Vagina (tissue), 2 donors: ENCODE measurements at regions not wholly inside any gene's neighbourhood (a gene's known extent, or its start where the extent isn't known, plus 50 kb on each side); places are given as distances from the start of the nearest gene placed in this dataset.

Source experiments
- CTCF ChIP-seq, 3 experiments: fragments of 450-650 bp in 2 of 3; fragments of 200-600 bp in 1 of 3; sonication (generic) in 1 of 3; IDR thresholded peaks; one replicate each; pipeline ENCODE4 v1.5.1; 2017 to 2019; ENCODE audit warnings: antibody characterized with exemption in 3 of 3, mild to moderate bottlenecking in 2 of 3, moderate library complexity in 2 of 3
- POLR2AphosphoS5 ChIP-seq, 2 donors: sonication (generic); formaldehyde crosslinking; IDR thresholded peaks; one replicate each; pipeline ENCODE4 v1.9.0; 2017; ENCODE audit warnings: antibody characterized with exemption in 2 of 2, mild to moderate bottlenecking in 2 of 2, low read depth in 1 of 2; ENCODE audit not compliant: insufficient read depth in 1 of 2

GRCh38 chr3:83968356-83968755 is 990.4 kb upstream of the CADM2 start:
- TF ChIP-seq POLR2AphosphoS5 (IDR thresholded peaks at IDR 0.05; ENCODE audit: insufficient read depth in 1 of 2, low read depth in 1 of 2) (no peak), CTCF (IDR thresholded peaks at IDR 0.05) (no peak)
